ENCODE measurements at regions not wholly inside any gene's neighbourhood (a gene's known extent, or its start where the extent isn't known, plus 50 kb on each side); places are given as distances from the start of the nearest gene placed in this dataset.
"Not testable (repeated sequence)": the region's sequence is repeated elsewhere in the genome, so short reads cannot be mapped to it uniquely, and the experiment has no call there.

DNA sequence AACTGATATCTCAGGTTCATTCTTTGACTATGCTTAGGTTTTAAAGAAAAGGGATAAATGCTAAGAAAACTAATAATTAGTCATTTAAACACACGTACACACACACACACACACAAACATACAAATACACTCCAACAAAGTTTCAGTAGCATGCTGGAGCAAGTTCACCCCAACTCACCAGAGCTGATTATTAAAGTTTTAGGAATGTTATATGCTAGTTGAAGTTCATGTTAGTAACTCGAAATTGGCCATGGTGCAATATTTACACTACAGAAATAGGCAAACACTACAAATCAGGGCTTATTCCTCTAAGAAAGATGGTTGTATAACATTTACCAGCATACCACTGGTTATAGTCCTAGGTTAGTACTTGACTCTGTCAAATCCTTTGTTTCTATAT, 384.0 kb upstream of the DIPK2B start:
- no peaks in the 10 kb centered on the region for H3K4me1 ChIP-seq (ENCODE audit: insufficient read depth, low read length)
- no peaks in the 10 kb centered on the region for H3K36me3 ChIP-seq (ENCODE audit: insufficient read depth, low read length)
- H3K27ac ChIP-seq (ENCODE audit: low read depth, low read length), result no peak overlapping the region
- no peak overlapping the region for H3K9ac ChIP-seq (ENCODE audit: low read depth, low read length)
- H3K9me3 ChIP-seq (ENCODE audit: insufficient read depth, low read depth, low read length), result no peaks in the 10 kb centered on the region
- no peak overlapping the region for H3K4me3 ChIP-seq (ENCODE audit: low read length)
- H3K27me3 ChIP-seq (ENCODE audit: insufficient read depth, low read length), result no peaks in the 10 kb centered on the region
- WGBS, result no CpG with 5 or more reads among the region's 2 CpGs

DNA sequence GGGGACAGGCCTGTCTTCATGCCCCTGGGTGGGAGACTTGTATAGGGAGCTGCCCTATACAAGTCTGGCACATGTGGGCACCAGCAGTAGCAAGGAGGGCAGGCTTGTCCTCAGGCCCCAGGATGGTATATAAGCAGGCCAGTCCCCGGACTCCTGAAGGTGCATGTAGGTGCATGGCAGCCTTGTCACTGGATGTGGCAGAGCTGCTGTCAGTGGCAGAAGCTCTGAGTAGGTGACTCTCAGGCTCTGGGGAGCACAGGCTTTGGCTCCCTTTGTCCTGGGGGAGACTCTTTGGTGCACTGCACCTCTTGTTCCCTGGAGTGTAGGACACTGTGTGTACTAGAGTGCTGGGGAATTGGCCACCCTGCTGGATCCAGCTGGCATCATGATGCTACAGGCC, 376.7 kb upstream of the DIPK2B start:
- H3K36me3 ChIP-seq (ENCODE audit: insufficient read depth, low read length), result no peaks in the 10 kb centered on the region
- H3K4me3 ChIP-seq (ENCODE audit: low read length), result no peak overlapping the region
- H3K9ac ChIP-seq (ENCODE audit: low read depth, low read length), result no peak overlapping the region
- 0 out of 2 replicates have a peak, but pooled peaks cover 4% of the 10 kb centered on the region for H3K9me3 ChIP-seq (ENCODE audit: insufficient read depth, low read depth, low read length)
- H3K27me3 ChIP-seq (ENCODE audit: insufficient read depth, low read length), result no peaks in the 10 kb centered on the region
- no peak overlapping the region for H3K27ac ChIP-seq (ENCODE audit: low read depth, low read length)
- no peaks in the 10 kb centered on the region for H3K4me1 ChIP-seq (ENCODE audit: insufficient read depth, low read length)
- WGBS, result 94% methylated on average over 1 of the region's 1 CpG

DNA sequence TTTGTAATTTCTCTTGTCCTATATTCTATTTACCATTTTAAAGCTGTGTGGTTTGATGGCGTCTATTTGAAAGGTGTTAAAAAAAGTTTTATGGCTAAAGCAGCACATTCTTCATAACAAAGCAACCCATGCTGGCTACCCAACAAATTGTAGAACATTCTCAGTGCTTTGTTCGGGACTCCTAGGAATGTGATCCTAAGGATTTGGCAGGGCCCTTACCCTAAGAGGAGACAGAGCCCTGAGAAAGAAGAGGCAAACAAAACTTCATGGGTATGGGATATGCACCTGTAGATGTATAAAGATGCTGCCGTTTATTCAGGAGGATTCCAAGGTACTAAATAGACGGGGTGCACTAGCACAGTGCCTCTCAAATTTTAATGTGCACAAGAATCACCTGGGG, 370.8 kb upstream of the DIPK2B start:
- H3K36me3 ChIP-seq (ENCODE audit: insufficient read depth, low read length), result no peaks in the 10 kb centered on the region
- no peak overlapping the region for H3K9ac ChIP-seq (ENCODE audit: low read depth, low read length)
- H3K27me3 ChIP-seq (ENCODE audit: insufficient read depth, low read length), result no peaks in the 10 kb centered on the region
- no peak overlapping the region; the same call in 1 of the 2 replicates for H3K27ac ChIP-seq (ENCODE audit: low read depth, low read length)
- WGBS, result 72% methylated on average over 3 of the region's 4 CpGs
- no peak overlapping the region for H3K4me3 ChIP-seq (ENCODE audit: low read length)
- H3K4me1 ChIP-seq (ENCODE audit: insufficient read depth, low read length), result 0 out of 2 replicates have a peak, but pooled peaks cover 9% of the 10 kb centered on the region
- no peaks in the 10 kb centered on the region for H3K9me3 ChIP-seq (ENCODE audit: insufficient read depth, low read depth, low read length)

DNA sequence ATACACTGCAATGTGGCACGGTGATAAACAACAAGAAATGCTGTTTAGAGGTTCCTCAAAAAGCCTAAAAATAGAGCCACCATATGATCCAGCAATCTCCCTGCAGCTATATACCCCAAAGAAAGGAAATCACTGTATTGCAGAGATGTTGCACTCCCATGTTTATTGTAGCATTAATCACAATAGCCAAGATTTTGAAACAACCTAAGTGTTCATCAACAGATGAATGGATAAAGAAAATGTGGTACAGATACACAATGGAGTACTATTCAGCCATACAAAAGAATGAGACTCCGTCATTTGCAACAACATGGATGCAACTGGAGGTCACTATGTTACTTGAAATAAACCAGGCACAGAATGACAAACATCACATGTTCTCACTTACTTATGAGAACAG, 365.8 kb upstream of the DIPK2B start:
- H3K36me3 ChIP-seq (ENCODE audit: insufficient read depth, low read length), result no peaks in the 10 kb centered on the region
- 0 out of 2 replicates have a peak, but pooled peaks cover 6% of the 10 kb centered on the region for H3K4me1 ChIP-seq (ENCODE audit: insufficient read depth, low read length)
- H3K4me3 ChIP-seq (ENCODE audit: low read length), result no peak overlapping the region
- WGBS, result 84% methylated on average over 2 of the region's 2 CpGs
- no peaks in the 10 kb centered on the region for H3K9me3 ChIP-seq (ENCODE audit: insufficient read depth, low read depth, low read length)
- no peaks in the 10 kb centered on the region for H3K27me3 ChIP-seq (ENCODE audit: insufficient read depth, low read length)
- H3K27ac ChIP-seq (ENCODE audit: low read depth, low read length), result no peak overlapping the region
- no peak overlapping the region for H3K9ac ChIP-seq (ENCODE audit: low read depth, low read length)

DNA sequence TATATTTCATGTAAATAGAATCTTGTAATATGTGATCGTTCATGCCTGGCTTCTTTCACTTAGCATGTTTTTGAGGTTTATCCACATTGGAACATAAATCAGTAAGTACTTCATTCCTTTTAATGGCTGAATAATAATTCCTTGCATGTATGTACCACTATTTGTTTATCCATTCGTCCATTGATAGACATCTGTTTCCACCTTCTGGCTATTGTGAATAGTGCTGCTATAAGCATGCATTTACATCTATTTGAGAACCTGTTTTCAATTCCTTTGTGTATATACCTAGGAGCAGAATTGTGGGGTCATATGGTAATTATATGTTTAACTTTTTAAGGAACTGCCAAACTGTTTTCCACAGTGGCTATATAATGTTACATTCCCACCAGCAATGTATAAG, 356.7 kb upstream of the DIPK2B start:
- Histone ChIP-seq H3K9ac (ENCODE audit: low read depth, low read length) (no peak overlapping the region), H3K27me3 (ENCODE audit: insufficient read depth, low read length) (no peaks in the 10 kb centered on the region), H3K27ac (ENCODE audit: low read depth, low read length) (no peak overlapping the region), H3K9me3 (ENCODE audit: insufficient read depth, low read depth, low read length) (no peaks in the 10 kb centered on the region), H3K4me1 (ENCODE audit: insufficient read depth, low read length) (no peaks in the 10 kb centered on the region), H3K36me3 (ENCODE audit: insufficient read depth, low read length) (no peaks in the 10 kb centered on the region), H3K4me3 (ENCODE audit: low read length) (no peak overlapping the region)
- no CpG with 5 or more reads among the region's 2 CpGs for WGBS

DNA sequence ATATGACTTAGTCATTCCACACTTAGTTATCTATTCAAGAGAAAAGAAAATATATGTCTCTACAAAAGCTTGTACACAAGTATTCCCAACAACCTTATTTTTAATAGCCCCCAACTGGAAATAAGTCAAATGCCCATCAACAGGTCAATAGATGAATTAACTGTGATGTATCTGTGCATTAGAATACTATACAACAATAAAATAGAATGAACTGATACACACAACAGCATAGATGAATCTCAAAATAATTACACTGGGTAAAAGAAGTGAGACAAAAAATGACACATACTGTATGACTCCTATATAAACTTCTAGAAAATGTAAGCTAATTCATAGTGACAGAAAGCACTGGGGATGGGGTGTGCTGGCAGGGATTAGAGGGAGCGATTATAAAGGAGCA, 354.1 kb upstream of the DIPK2B start:
- no CpG with 5 or more reads among the region's 1 CpG for WGBS
- Histone ChIP-seq H3K36me3 (ENCODE audit: insufficient read depth, low read length) (no peaks in the 10 kb centered on the region), H3K27ac (ENCODE audit: low read depth, low read length) (no peak overlapping the region), H3K4me1 (ENCODE audit: insufficient read depth, low read length) (no peaks in the 10 kb centered on the region), H3K9ac (ENCODE audit: low read depth, low read length) (no peak overlapping the region), H3K9me3 (ENCODE audit: insufficient read depth, low read depth, low read length) (no peaks in the 10 kb centered on the region), H3K4me3 (ENCODE audit: low read length) (no peak overlapping the region), H3K27me3 (ENCODE audit: insufficient read depth, low read length) (no peaks in the 10 kb centered on the region)

DNA sequence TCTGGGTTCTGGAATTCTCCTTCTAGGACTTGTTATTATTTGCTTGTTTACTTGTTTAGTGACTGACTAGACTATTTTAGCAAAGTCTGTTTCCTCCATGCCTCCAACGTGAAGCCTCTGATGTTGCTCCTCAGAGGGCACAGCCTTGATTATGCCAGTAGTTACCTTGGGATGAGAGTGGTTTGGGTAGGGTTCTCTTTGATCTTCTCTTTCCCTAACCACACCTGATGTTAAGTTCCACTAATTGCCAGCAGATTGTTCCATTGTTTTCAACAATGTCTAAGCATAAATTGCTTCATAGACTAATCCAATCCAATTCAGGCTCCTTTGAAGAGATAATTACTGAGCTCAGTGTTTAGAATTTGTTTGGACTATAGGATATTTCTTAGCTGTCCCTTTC, 352.7 kb upstream of the DIPK2B start:
- H3K27me3 ChIP-seq (ENCODE audit: insufficient read depth, low read length), result no peaks in the 10 kb centered on the region
- no peaks in the 10 kb centered on the region for H3K9me3 ChIP-seq (ENCODE audit: insufficient read depth, low read depth, low read length)
- H3K36me3 ChIP-seq (ENCODE audit: insufficient read depth, low read length), result no peaks in the 10 kb centered on the region
- no peak overlapping the region for H3K27ac ChIP-seq (ENCODE audit: low read depth, low read length)
- no peak overlapping the region for H3K9ac ChIP-seq (ENCODE audit: low read depth, low read length)
- 88% methylated on average over 1 of the region's 1 CpG for WGBS
- no peak overlapping the region for H3K4me3 ChIP-seq (ENCODE audit: low read length)
- H3K4me1 ChIP-seq (ENCODE audit: insufficient read depth, low read length), result no peaks in the 10 kb centered on the region

DNA sequence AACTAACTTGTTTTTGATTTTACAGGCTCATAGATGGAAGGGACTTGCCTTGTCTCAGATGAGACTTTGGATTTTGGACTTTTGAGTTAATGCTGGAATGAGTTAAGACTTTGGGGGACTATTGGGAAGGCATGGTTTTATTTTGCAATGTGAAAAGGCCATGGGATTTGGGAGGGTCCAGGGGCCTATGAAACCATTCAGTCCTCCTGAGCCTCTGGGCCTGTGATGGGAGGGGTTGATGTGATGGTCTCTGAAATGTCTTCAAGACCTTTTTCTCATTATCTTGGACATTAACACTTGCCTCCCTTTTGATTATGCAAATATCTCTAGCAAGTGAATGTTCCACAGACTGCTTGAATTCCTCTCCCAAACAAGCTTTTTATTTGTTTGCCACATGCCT, 346.0 kb upstream of the DIPK2B start:
- H3K4me1 ChIP-seq (ENCODE audit: insufficient read depth, low read length); H3K4me3 ChIP-seq (ENCODE audit: low read length); H3K27me3 ChIP-seq (ENCODE audit: insufficient read depth, low read length); H3K9ac ChIP-seq (ENCODE audit: low read depth, low read length); H3K27ac ChIP-seq (ENCODE audit: low read depth, low read length); H3K36me3 ChIP-seq (ENCODE audit: insufficient read depth, low read length): not testable (repeated sequence)
- H3K9me3 ChIP-seq (ENCODE audit: insufficient read depth, low read depth, low read length), result peaks cover 12% of the 10 kb centered on the region; the same call in 1 of the 2 replicates

DNA sequence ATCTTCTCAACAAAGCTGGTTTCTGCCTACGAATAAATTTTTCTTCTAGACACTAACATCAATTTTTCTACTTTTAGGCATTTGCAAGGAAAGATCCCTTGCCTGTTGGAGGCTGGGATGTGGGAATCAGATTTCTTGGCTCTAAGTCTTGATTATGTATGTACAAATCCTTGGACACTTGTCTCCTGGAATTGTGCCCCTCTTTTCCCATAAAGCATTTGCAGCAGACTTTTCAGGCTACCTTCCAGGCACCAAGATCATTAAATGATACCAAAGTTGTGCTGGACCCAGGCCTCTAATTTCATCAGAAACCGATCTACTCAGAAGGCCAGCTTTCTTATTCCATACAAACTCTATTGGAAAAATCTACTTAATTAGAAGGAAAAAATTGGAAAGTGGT, 339.5 kb upstream of the DIPK2B start:
- Histone ChIP-seq H3K9me3 (ENCODE audit: insufficient read depth, low read depth, low read length) (no peaks in the 10 kb centered on the region), H3K4me3 (ENCODE audit: low read length) (no peak overlapping the region)
- 94% methylated on average over 2 of the region's 2 CpGs for WGBS

DNA sequence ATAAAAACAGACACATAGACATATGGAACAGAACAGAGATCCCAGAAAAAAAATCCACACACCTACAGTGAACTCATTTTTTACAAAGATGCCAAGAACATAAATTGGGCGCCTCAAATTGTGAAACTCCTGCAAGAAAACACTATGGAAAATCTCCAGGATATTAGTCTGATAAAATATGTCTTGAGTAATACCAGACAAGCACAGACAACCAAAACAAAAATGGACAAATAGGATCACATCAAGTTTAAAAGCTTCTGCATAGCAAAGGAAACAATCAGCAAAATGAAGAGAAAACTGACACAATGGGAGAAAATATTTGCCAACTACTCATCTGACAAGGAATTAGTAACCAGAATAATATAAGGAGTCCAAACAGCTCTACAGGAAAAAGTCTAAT, 337.3 kb upstream of the DIPK2B start:
- no peak overlapping the region for H3K9ac ChIP-seq (ENCODE audit: low read depth, low read length)
- H3K36me3 ChIP-seq (ENCODE audit: insufficient read depth, low read length), result no peaks in the 10 kb centered on the region
- H3K27me3 ChIP-seq (ENCODE audit: insufficient read depth, low read length), result no peaks in the 10 kb centered on the region
- no peak overlapping the region for H3K27ac ChIP-seq (ENCODE audit: low read depth, low read length)
- H3K9me3 ChIP-seq (ENCODE audit: insufficient read depth, low read depth, low read length), result no peaks in the 10 kb centered on the region
- H3K4me3 ChIP-seq (ENCODE audit: low read length), result no peak overlapping the region
- no CpG with 5 or more reads among the region's 1 CpG for WGBS
- no peaks in the 10 kb centered on the region for H3K4me1 ChIP-seq (ENCODE audit: insufficient read depth, low read length)

More for the DNA sequence above, 339.5 kb upstream of the DIPK2B start:
- no peaks in the 10 kb centered on the region for H3K36me3 ChIP-seq (ENCODE audit: insufficient read depth, low read length)
- no peaks in the 10 kb centered on the region for H3K27me3 ChIP-seq (ENCODE audit: insufficient read depth, low read length)
- no peak overlapping the region for H3K27ac ChIP-seq (ENCODE audit: low read depth, low read length)
- no peaks in the 10 kb centered on the region for H3K4me1 ChIP-seq (ENCODE audit: insufficient read depth, low read length)
- H3K9ac ChIP-seq (ENCODE audit: low read depth, low read length), result no peak overlapping the region

DNA sequence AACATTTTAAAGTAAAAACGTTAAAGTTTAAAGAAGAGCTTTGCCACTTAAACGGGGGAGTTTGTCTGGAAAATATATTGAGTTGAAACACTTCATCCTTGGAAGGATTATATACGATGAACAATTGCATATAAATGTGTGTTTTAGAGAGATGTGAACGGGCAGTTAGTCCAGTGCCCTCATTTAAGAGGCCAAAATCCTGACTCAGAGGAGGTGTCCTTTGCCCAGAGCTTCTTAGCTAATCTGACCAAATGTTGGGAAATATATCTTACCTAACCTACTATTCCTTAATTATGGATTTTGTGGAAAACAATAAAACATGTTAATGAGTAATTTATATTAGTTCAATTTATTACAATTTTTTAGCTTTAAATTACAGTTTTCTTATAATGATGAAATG, 327.2 kb upstream of the DIPK2B start:
- Histone ChIP-seq H3K4me1 (ENCODE audit: insufficient read depth, low read length) (no peaks in the 10 kb centered on the region), H3K9ac (ENCODE audit: low read depth, low read length) (no peak overlapping the region), H3K36me3 (ENCODE audit: insufficient read depth, low read length) (no peaks in the 10 kb centered on the region), H3K4me3 (ENCODE audit: low read length) (no peak overlapping the region), H3K27me3 (ENCODE audit: insufficient read depth, low read length) (no peaks in the 10 kb centered on the region), H3K9me3 (ENCODE audit: insufficient read depth, low read depth, low read length) (no peaks in the 10 kb centered on the region), H3K27ac (ENCODE audit: low read depth, low read length) (no peak overlapping the region)
- 90% methylated on average over 4 of the region's 4 CpGs for WGBS

DNA sequence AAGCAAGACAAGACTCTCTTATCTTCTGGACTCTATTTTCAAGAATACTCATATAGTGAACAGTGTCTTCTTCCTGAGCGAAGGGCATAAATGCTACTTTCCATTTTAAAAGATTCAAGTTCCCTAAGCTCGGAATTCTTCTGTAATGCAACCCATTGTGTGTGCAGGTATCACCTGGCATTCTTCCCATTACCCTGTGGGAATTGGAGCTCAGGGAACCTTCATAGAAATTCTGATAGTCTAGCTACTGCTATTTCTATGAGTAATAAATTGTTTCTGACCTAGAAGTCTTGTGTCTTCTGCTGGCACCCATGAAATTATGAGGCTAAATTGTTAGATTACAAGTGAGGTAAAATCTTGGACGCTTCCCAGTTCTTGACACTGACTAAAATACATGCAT, 324.1 kb upstream of the DIPK2B start:
- no peaks in the 10 kb centered on the region for H3K27me3 ChIP-seq (ENCODE audit: insufficient read depth, low read length)
- no peaks in the 10 kb centered on the region for H3K4me1 ChIP-seq (ENCODE audit: insufficient read depth, low read length)
- no peaks in the 10 kb centered on the region for H3K9me3 ChIP-seq (ENCODE audit: insufficient read depth, low read depth, low read length)
- 89% methylated on average over 2 of the region's 3 CpGs for WGBS
- no peaks in the 10 kb centered on the region for H3K36me3 ChIP-seq (ENCODE audit: insufficient read depth, low read length)
- no peak overlapping the region for H3K4me3 ChIP-seq (ENCODE audit: low read length)
- H3K27ac ChIP-seq (ENCODE audit: low read depth, low read length), result no peak overlapping the region
- H3K9ac ChIP-seq (ENCODE audit: low read depth, low read length), result no peak overlapping the region

Measured in HUES64 (cell line).